RWPE2 (cell line): ENCODE measurements at regions not wholly inside any gene's neighbourhood (a gene's known extent, or its start where the extent isn't known, plus 50 kb on each side); places are given as distances from the start of the nearest gene placed in this dataset.

Experiments
- ATAC-seq: fragments of 200-7000 bp; cut with Tn5 transposase; 3 replicates; pipeline ENCODE4 v1.9.1; 2021; ENCODE audit warnings: low read depth
- DNase-seq: peaks from one replicate; pipeline ENCODE4 v3.0.0-alpha.2; 2020; ENCODE audit warnings: low spot score
- H3K27ac ChIP-seq: fragments of 450-650 bp; 2 replicates; pipeline ENCODE4 v1.5.1; 2017; ENCODE audit warnings: mild to moderate bottlenecking; ENCODE audit not compliant: poor library complexity, severe bottlenecking
- H3K27me3 ChIP-seq: fragments of 250-450 bp; sonication (Bioruptor Pico); 2 replicates; pipeline ENCODE4 v1.5.1; 2021; ENCODE audit warnings: mild to moderate bottlenecking, moderate library complexity; ENCODE audit not compliant: insufficient read depth, poor library complexity, severe bottlenecking
- H3K36me3 ChIP-seq: fragments of 250-450 bp; sonication (Bioruptor Pico); 2 replicates; pipeline ENCODE4 v1.5.1; 2020; ENCODE audit warnings: low read depth, mild to moderate bottlenecking, moderate library complexity
- H3K4me1 ChIP-seq: fragments of 250-450 bp; sonication (Bioruptor Pico); 2 replicates; pipeline ENCODE4 v1.5.1; 2021; ENCODE audit warnings: mild to moderate bottlenecking, moderate library complexity; ENCODE audit not compliant: insufficient read depth, poor library complexity, severe bottlenecking
- H3K4me3 ChIP-seq: fragments of 250-450 bp; sonication (Bioruptor Pico); 2 replicates; pipeline ENCODE4 v1.5.1; 2021; ENCODE audit warnings: mild to moderate bottlenecking, moderate library complexity; ENCODE audit not compliant: severe bottlenecking
- H3K9me3 ChIP-seq: fragments of 250-450 bp; sonication (Bioruptor Pico); 2 replicates; pipeline ENCODE4 v1.5.1; 2021; ENCODE audit warnings: mild to moderate bottlenecking, moderate library complexity; ENCODE audit not compliant: severe bottlenecking
- CTCF ChIP-seq: fragments of 450-650 bp; IDR thresholded peaks from one replicate; pipeline ENCODE4 v1.5.1; 2017; ENCODE audit warnings: mild to moderate bottlenecking, moderate library complexity; ENCODE audit not compliant: poor library complexity, severe bottlenecking

GRCh38 chr1:223460566-223461189, 67.5 kb downstream of the CCDC185 start:
- H3K4me1 ChIP-seq: no peaks in the 10 kb centered on the region
- no peak for DNase-seq
- H3K27ac ChIP-seq: no peak overlapping the region
- ATAC-seq: no peak
- no peaks in the 10 kb centered on the region for H3K27me3 ChIP-seq
- H3K4me3 ChIP-seq: no peak overlapping the region
- H3K9me3 ChIP-seq: no peaks in the 10 kb centered on the region
- no peak for TF ChIP-seq CTCF
- no peaks in the 10 kb centered on the region for H3K36me3 ChIP-seq

- Histone ChIP-seq H3K27me3 (no peaks in the 10 kb centered on the region), H3K4me3 (no peak overlapping the region), H3K4me1 (no peaks in the 10 kb centered on the region), H3K27ac (no peak overlapping the region), H3K36me3 (no peaks in the 10 kb centered on the region), H3K9me3 (no peaks in the 10 kb centered on the region)
- no peak for ATAC-seq
- no peak for DNase-seq
- TF ChIP-seq CTCF: no peak
Measured at GRCh38 chr1:223462047-223462630, 68.9 kb downstream of the CCDC185 start.

- TF ChIP-seq CTCF: no peak
- no peak overlapping the region for H3K4me3 ChIP-seq
- H3K9me3 ChIP-seq: no peaks in the 10 kb centered on the region
- H3K27ac ChIP-seq: no peak overlapping the region
- ATAC-seq (no peak), DNase-seq (no peak)
- no peaks in the 10 kb centered on the region for H3K4me1 ChIP-seq
- H3K27me3 ChIP-seq: no peaks in the 10 kb centered on the region
- no peaks in the 10 kb centered on the region for H3K36me3 ChIP-seq
Measured at GRCh38 chr1:223462866-223463404, 69.7 kb downstream of the CCDC185 start.

- Histone ChIP-seq H3K27ac (no peak overlapping the region), H3K9me3 (no peaks in the 10 kb centered on the region), H3K36me3 (no peaks in the 10 kb centered on the region), H3K4me1 (no peaks in the 10 kb centered on the region), H3K4me3 (no peak overlapping the region), H3K27me3 (no peaks in the 10 kb centered on the region)
- ATAC-seq (no peak), DNase-seq (no peak)
- TF ChIP-seq CTCF: no peak
Measured at GRCh38 chr1:223466151-223466550, 72.9 kb downstream of the CCDC185 start.

GRCh38 chr1:223471566-223471965, 78.4 kb downstream of the CCDC185 start:
- ATAC-seq (no peak), DNase-seq (no peak)
- Histone ChIP-seq H3K4me3 (no peak overlapping the region), H3K27ac (no peak overlapping the region), H3K27me3 (no peaks in the 10 kb centered on the region), H3K36me3 (no peaks in the 10 kb centered on the region), H3K4me1 (no peaks in the 10 kb centered on the region), H3K9me3 (no peaks in the 10 kb centered on the region)
- TF ChIP-seq CTCF: no peak
